Gastroesophageal sphincter (tissue), 4 donors: ENCODE measurements at regions not wholly inside any gene's neighbourhood (a gene's known extent, or its start where the extent isn't known, plus 50 kb on each side); places are given as distances from the start of the nearest gene placed in this dataset.

ENCODE experiments used
- ATAC-seq: fragments of 150-250 bp; one replicate; pipeline ENCODE4 v1.9.1; 2016; ENCODE audit warnings: mild to moderate bottlenecking, moderate library complexity
- H3K27ac ChIP-seq, 4 donors: fragments of 200-600 bp; sonication (generic) in 3 of 4; 1 replicate in 3 of 4; 2 replicates in 1 of 4; pipeline ENCODE4 v1.5.1; 2016 to 2019
- H3K27me3 ChIP-seq: fragments of 200-600 bp; sonication (generic); one replicate; pipeline ENCODE4 v1.5.1; 2019
- H3K36me3 ChIP-seq, 2 donors: fragments of 200-600 bp; sonication (generic); one replicate each; pipeline ENCODE4 v1.5.1; 2019; ENCODE audit warnings: control low read depth in 1 of 2
- H3K4me1 ChIP-seq, 3 donors: fragments of 200-600 bp; sonication (generic); 1 replicate in 2 of 3; 2 replicates in 1 of 3; pipeline ENCODE4 v1.5.1; 2016 to 2019; ENCODE audit warnings: control low read depth in 2 of 3
- H3K4me3 ChIP-seq, 2 donors: fragments of 200-600 bp; sonication (generic); one replicate each; pipeline ENCODE4 v1.5.1; 2019; ENCODE audit warnings: mild to moderate bottlenecking in 1 of 2, moderate library complexity in 1 of 2
- H3K9me3 ChIP-seq, 3 donors: fragments of 200-600 bp; sonication (generic); one replicate each; pipeline ENCODE4 v1.5.1; 2017 to 2019; ENCODE audit warnings: control low read depth in 2 of 3
- CTCF ChIP-seq, 4 experiments: fragments of 200-600 bp in 2 of 4; fragments of 450-650 bp in 2 of 4; sonication (generic) in 1 of 4; IDR thresholded peaks; one replicate each; pipeline ENCODE4 v1.5.1; 2017 to 2019; ENCODE audit warnings: antibody characterized with exemption in 4 of 4, mild to moderate bottlenecking in 2 of 4, moderate library complexity in 2 of 4
- EP300 ChIP-seq: sonication (generic); formaldehyde crosslinking; IDR thresholded peaks from one replicate; pipeline ENCODE4 v1.6.1; 2017; ENCODE audit warnings: antibody characterized with exemption, mild to moderate bottlenecking
- POLR2A ChIP-seq, 2 donors: fragments of 450-650 bp; IDR thresholded peaks; one replicate each; pipeline ENCODE4 v1.6.1; 2017; ENCODE audit warnings: antibody characterized with exemption in 2 of 2, mild to moderate bottlenecking in 2 of 2, moderate library complexity in 1 of 2
- POLR2AphosphoS5 ChIP-seq: sonication (generic); formaldehyde crosslinking; IDR thresholded peaks from one replicate; pipeline ENCODE4 v1.6.1; 2017; ENCODE audit warnings: antibody characterized with exemption
- WGBS, 2 donors: methylation state at CpG; one replicate each; pipeline ENCODE4 v1.1.5; 2018; ENCODE audit warnings: low coverage in 1 of 2; 5-methylcytosine and 5-hydroxymethylcytosine counted together

- no peaks in the 10 kb centered on the region for H3K36me3 ChIP-seq
- WGBS, 2 donors: 53 to 100% methylated on average over 1 of the region's 1 CpG
- ATAC-seq: no peak
- no peaks in the 10 kb centered on the region for H3K9me3 ChIP-seq
- no peaks in the 10 kb centered on the region for H3K27me3 ChIP-seq
- TF ChIP-seq POLR2A (IDR thresholded peaks at IDR 0.05) (no peak), CTCF (IDR thresholded peaks at IDR 0.05) (no peak), EP300 (no peak), POLR2AphosphoS5 (no peak)
- no peak overlapping the region for H3K27ac ChIP-seq
- no peak overlapping the region for H3K4me3 ChIP-seq
- H3K4me1 ChIP-seq: no peaks in the 10 kb centered on the region
Measured at GRCh38 chr4:43316813-43317212, 424.3 kb downstream of the GRXCR1 start.

- H3K4me1 ChIP-seq: no peaks in the 10 kb centered on the region
- WGBS, 2 donors: 16 to 24% methylated on average over 3 to 4 of the region's 4 CpGs
- H3K27me3 ChIP-seq: peaks cover 2% of the 10 kb centered on the region
- no peak overlapping the region for H3K27ac ChIP-seq
- no peak overlapping the region for H3K4me3 ChIP-seq
- H3K9me3 ChIP-seq: no peaks in the 10 kb centered on the region
- TF ChIP-seq CTCF (IDR thresholded peaks at IDR 0.05) (no peak), EP300 (no peak), POLR2AphosphoS5 (no peak), POLR2A (IDR thresholded peaks at IDR 0.05) (no peak)
- ATAC-seq: no peak
- no peaks in the 10 kb centered on the region for H3K36me3 ChIP-seq
Measured at GRCh38 chr4:43325220-43325967, 432.9 kb downstream of the GRXCR1 start.

GRCh38 chr4:43330288-43330687 is 437.8 kb downstream of the GRXCR1 start:
- Histone ChIP-seq H3K27me3 (no peaks in the 10 kb centered on the region), H3K27ac (no peak overlapping the region), H3K4me1 (no peaks in the 10 kb centered on the region), H3K4me3 (no peak overlapping the region), H3K9me3 (no peaks in the 10 kb centered on the region), H3K36me3 (no peaks in the 10 kb centered on the region)
- TF ChIP-seq POLR2AphosphoS5: no peak
- TF ChIP-seq EP300: no peak
- no peak for TF ChIP-seq POLR2A (IDR thresholded peaks at IDR 0.05)
- TF ChIP-seq CTCF (IDR thresholded peaks at IDR 0.05): no peak
- ATAC-seq: no peak
- 71% methylated on average over 1 of the region's 1 CpG; no CpG with 5 or more reads in 1 of the 2 donors for WGBS, 2 donors

- H3K27ac ChIP-seq: no peak overlapping the region
- WGBS, 2 donors: 36 to 71% methylated on average over 1 of the region's 1 CpG
- H3K36me3 ChIP-seq: no peaks in the 10 kb centered on the region
- no peaks in the 10 kb centered on the region for H3K4me1 ChIP-seq
- no peak for TF ChIP-seq POLR2A (IDR thresholded peaks at IDR 0.05)
- no peak for TF ChIP-seq POLR2AphosphoS5
- TF ChIP-seq EP300: no peak
- TF ChIP-seq CTCF (IDR thresholded peaks at IDR 0.05): no peak
- ATAC-seq: no peak
- no peak overlapping the region for H3K4me3 ChIP-seq
- no peaks in the 10 kb centered on the region for H3K9me3 ChIP-seq
- H3K27me3 ChIP-seq: no peaks in the 10 kb centered on the region
Measured at GRCh38 chr4:43331226-43332051, 438.9 kb downstream of the GRXCR1 start.

GRCh38 chr4:43332052-43332425 is 439.5 kb downstream of the GRXCR1 start:
- H3K36me3 ChIP-seq: no peaks in the 10 kb centered on the region
- H3K27me3 ChIP-seq: no peaks in the 10 kb centered on the region
- H3K4me1 ChIP-seq: no peaks in the 10 kb centered on the region
- no peak overlapping the region for H3K27ac ChIP-seq
- H3K4me3 ChIP-seq: no peak overlapping the region
- TF ChIP-seq POLR2AphosphoS5 (no peak), CTCF (IDR thresholded peaks at IDR 0.05) (no peak), EP300 (no peak), POLR2A (IDR thresholded peaks at IDR 0.05) (no peak)
- ATAC-seq: no peak
- no peaks in the 10 kb centered on the region for H3K9me3 ChIP-seq
